ENCODE measurements at regions not wholly inside any gene's neighbourhood (a gene's known extent, or its start where the extent isn't known, plus 50 kb on each side); places are given as distances from the start of the nearest gene placed in this dataset.
"Not testable (repeated sequence)": the region's sequence is repeated elsewhere in the genome, so short reads cannot be mapped to it uniquely, and the experiment has no call there.

- TF ChIP-seq CTCF (IDR thresholded peaks at IDR 0.05 in 2 of 3, conservative IDR thresholded peaks at IDR 0.05 in 1 of 3; ENCODE audit: insufficient read depth in 2 of 3, low read depth in 1 of 3, low read length in 3 of 3); ZNF655 (CRISPR knock-in tag; IDR thresholded peaks at IDR 0.05); POLR2A (conservative IDR thresholded peaks at IDR 0.05); ETV6 (IDR thresholded peaks at IDR 0.05; ENCODE audit: borderline replicate concordance in 1 of 2, low read depth in 2 of 2, low read length in 1 of 2); ETV6 (CRISPR knock-in tag; IDR thresholded peaks at IDR 0.05; ENCODE audit: borderline replicate concordance); ZNF146 (CRISPR knock-in tag; IDR thresholded peaks at IDR 0.05; ENCODE audit: unreplicated experiment); BHLHE40 (IDR thresholded peaks at IDR 0.05; ENCODE audit: low read length); NR3C1 (CRISPR knock-in tag; IDR thresholded peaks at IDR 0.05); NR2C2 (CRISPR knock-in tag; IDR thresholded peaks at IDR 0.05); NR2C2 (tag; IDR thresholded peaks at IDR 0.05); EP300 (IDR thresholded peaks at IDR 0.05; ENCODE audit: low read length); L3MBTL2 (IDR thresholded peaks at IDR 0.05); SAFB2 (IDR thresholded peaks at IDR 0.05; ENCODE audit: borderline replicate concordance, low read depth, low read length, severe bottlenecking); U2AF2 (optimal IDR thresholded peaks at IDR 0.05; ENCODE audit: low read depth, low read length): not testable (repeated sequence)
Observed at GRCh38 chr21:13849489-13849888, 239.9 kb downstream of the POTED start.
